NCI-H69 (cell line): ENCODE measurements at regions not wholly inside any gene's neighbourhood (a gene's known extent, or its start where the extent isn't known, plus 50 kb on each side); places are given as distances from the start of the nearest gene placed in this dataset.
"Not testable (repeated sequence)": the region's sequence is repeated elsewhere in the genome, so short reads cannot be mapped to it uniquely, and the experiment has no call there.

Experiments
- DNase-seq: peaks from one replicate; lab custom pipeline; 2025; lab: John Stamatoyannopoulos, UW

DNA sequence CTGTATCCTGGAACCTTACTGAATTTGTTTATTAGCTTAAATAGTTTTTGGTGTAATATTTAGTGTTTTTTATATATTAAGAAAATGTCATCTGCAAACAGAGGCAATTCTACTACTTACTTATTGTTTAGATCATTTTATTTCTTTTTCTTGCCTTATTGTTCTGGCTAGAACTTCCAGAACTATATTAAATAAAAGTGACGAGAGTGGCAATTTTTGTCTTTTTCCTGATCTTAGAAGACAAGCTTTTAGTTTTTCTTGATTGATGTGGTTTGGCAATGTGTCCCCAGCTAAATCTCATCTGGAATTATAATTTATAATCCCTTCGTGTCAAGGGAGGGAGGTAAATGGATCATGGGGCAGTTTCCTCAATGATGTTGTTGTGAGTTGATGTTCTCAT, 857.8 kb downstream of the SLC6A15 start:
- DNase-seq: no peak

GRCh38 chr12:84047881-84048280, 864.7 kb downstream of the SLC6A15 start:
- DNase-seq: no peak

DNA sequence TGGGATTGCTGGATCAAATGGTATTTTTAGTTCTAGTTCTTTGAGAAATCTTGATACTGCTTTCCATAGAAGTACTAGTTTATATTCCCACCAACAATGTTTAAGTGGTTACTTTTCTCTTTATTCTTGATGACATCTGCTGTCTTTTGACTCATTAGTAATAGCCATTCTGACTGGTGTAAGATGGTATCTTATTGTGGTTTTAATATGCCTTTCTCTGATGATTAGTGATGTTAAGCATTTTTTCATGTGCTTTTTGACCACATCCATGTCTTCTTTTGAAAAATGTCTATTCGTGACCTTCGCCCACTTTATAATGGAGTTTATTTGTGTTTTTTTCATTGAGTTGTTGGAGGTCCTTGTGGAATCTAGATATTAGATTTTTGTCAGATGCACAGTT, 865.7 kb downstream of the SLC6A15 start:
- DNase-seq: no peak

DNA sequence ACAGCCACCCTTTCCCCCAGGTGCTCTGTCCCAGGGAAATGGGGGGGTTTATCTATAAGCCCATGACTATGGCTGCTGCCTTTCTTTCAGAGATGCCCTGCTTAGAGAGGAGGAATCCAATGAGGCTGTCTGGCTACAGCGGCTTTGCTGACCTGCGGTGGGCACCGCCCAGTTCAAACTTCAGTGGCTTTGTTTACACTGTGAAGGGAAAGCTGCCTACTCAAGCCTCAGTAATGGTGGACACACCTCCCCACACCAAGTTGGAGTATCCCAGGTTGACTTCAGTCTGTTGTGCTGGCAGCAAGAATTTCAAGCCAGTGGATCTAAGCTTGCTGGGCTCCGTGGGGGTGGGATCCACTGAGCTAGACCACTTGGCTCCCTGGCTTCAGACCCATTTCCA, 869.2 kb downstream of the SLC6A15 start:
- DNase-seq: no peak

- DNase-seq: peak; percentile 53
Observed at GRCh38 chr12:84038242-84038641, 874.4 kb downstream of the SLC6A15 start.

GRCh38 chr12:84036912-84037311, 875.7 kb downstream of the SLC6A15 start:
- no peak for DNase-seq

DNA sequence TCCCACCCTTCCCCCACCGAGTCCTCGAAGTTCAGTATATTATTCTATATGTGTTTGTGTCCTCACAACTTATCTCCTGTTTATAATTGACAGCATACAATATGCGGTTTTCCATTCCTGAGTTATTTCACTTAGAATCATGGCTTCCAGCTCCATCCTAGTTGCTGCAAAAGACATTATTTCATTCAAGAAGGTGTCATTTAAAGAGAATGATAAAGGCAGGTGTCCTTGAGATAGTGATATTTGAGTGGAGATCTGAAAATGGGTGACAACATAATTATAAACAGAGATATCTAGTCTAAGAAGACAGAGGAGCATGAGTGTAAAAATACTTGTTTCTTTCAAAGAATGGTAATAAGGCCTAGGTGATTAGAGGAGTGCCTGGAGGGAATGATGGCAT, 876.8 kb downstream of the SLC6A15 start:
- no peak for DNase-seq

GRCh38 chr12:84034871-84035270, 877.7 kb downstream of the SLC6A15 start:
- DNase-seq: no peak

- DNase-seq: no peak
Observed at GRCh38 chr12:84033162-84033561, 879.4 kb downstream of the SLC6A15 start.

DNA sequence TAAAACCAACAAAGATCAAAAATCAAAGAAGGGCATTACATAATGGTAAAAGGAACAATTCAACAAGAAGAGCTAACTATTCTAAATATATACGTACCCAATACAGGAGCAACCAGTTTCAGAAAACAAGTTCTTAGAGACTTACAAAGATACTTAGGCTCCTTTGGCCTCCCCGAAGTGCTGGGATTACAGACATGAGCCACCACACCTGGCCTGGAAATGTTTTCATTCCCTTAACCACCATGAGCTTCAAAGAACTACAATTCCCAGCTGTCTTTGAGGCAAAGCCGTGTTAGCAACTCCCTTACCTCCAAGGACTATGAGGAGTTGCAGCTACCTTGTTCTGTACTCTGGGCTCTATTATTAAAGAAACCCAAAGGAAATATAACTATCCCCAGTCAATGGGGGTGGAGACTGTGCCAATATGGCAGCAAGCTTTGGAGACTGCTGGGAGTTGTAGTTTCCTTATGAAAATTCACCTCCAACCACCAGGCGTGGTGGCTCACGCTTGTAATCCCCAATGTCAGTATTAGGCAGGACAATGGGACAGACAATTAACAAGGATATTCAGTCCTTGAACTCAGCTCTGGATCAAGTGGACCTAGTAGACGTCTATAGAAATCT, 893.9 kb downstream of the SLC6A15 start:
- DNase-seq: not testable (repeated sequence)

- DNase-seq: peak; percentile 65
Observed at GRCh38 chr12:84016956-84017355, 895.6 kb downstream of the SLC6A15 start.

GRCh38 chr12:83997423-83997822, 915.2 kb downstream of the SLC6A15 start:
- no peak for DNase-seq

GRCh38 chr12:83996671-83997070, 915.9 kb downstream of the SLC6A15 start:
- DNase-seq: no peak

DNA sequence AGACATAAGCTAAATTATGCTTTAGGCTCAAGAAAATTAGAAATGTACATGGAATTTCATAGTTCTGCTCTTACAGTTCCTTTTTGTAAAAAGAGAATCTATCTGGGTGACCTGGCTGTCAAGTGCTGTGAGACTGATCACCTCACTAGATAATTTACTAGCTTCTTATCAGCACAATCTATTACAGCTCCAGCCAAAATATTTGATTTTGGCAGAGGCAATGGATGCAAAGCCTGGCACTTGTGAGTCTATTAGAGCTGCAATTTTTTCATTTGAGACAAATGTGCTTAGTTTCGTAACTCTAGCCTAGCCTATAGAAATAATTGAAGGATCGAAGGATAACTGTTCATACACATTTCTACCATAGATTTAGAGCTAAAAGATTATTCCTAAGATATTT, 927.5 kb downstream of the SLC6A15 start:
- DNase-seq: peak; percentile 48

- no peak for DNase-seq
Observed at GRCh38 chr12:83980398-83980797, 932.2 kb downstream of the SLC6A15 start.

GRCh38 chr12:83979785-83980184, 932.8 kb downstream of the SLC6A15 start:
- DNase-seq: no peak

DNA sequence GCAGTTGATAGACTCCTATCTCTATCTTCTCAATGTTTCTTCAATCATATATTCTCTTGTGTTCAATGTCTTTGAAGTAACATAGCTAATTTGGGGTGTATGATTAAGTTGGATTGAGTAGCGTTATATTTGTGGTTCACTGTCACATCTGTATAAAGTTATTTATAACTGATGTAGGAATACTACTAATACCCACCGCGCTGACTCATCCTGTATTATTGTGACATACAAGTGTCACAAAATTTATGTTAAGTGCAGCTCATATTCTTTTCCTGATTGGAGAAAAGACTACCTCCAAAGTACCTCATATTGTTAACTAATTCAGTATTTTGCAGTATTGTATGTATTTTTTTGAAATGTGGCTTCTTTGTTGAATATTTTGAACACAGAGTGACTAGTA, 940.8 kb downstream of the SLC6A15 start:
- DNase-seq: no peak

DNA sequence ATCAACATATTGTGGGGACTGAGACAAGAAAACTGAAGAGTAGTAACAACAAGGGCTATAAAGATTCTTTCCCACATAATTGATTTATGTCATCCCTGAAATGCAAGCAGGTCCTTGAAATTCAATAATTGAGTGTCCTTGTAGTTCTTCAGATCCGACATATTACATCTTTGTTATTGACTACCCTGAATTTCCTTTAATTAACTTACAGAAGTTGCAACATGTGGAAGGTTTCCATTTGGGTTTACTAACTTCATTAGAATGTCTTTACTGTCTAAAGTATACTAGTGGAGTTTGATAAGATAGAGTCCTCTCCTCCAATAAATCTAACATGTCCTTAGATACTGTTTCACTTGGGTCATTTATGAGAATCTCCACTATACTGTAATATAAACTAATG, 951.8 kb downstream of the SLC6A15 start:
- no peak for DNase-seq

GRCh38 chr12:83958997-83959396, 953.6 kb downstream of the SLC6A15 start:
- DNase-seq: no peak

- peak; percentile 10 for DNase-seq
Observed at GRCh38 chr12:83954956-83955601, 957.5 kb downstream of the SLC6A15 start.

DNA sequence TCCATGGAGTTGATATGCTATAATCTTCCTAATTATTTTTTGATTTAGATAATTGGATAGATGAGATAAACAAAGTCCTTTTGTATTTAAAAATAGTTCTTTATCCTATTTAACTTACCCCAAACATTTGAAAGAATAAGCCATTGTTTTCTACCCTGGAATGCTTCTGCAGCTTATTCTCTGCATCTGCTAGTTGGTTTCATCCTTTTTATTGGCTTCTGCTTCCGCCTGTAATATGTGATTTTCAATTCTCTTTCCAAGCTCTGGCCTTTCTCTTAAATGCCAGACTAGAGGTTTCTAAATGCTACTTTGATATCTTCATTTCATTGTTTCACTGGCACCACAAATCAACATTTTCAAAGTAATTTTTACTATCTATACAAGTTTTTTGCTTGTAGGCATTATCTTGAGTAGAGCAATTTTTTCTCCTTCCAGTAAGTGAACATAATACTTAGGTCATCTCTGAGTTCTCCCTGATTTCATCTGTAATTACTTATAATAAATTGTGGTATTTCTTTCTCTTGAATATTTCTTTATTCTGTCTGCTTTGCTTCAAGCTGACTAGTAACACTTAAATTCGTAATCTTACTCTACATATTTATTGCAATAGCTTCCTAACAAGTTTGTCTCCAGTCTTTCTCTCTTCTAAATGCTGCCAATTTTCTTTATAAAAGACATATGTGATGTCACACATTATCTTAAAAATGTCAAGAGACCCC, 958.4 kb downstream of the SLC6A15 start:
- DNase-seq: no peak

DNA sequence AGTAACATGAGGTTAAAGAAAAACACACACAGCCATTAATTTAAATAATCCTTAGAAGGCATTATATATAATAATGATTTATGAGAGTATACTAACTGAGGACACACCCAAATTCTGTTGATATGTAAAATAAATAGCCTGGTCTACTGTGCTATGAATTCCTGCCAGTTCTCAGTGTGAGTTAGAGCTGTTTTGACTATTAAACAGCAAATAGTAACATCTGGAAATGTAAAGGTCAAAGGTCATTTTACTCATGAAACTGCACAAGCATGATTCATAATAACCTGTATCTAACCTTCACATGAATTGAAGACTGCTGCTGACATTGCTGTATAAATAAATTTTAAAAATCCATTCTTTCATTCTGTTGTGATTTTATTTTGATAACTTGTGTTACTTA, 966.7 kb downstream of the SLC6A15 start:
- peak; percentile 95 for DNase-seq

GRCh38 chr12:83939718-83940117, 972.9 kb downstream of the SLC6A15 start:
- peak; percentile 29 for DNase-seq
